HG03159 (cell line): ENCODE measurements at regions not wholly inside any gene's neighbourhood (a gene's known extent, or its start where the extent isn't known, plus 50 kb on each side); places are given as distances from the start of the nearest gene placed in this dataset.

ENCODE experiments used
- ATAC-seq: cut with Tn5 transposase; IDR thresholded peaks from one replicate; pipeline ENCODE4 v1.9.1; 2021; ENCODE audit warnings: mild to moderate bottlenecking, moderate library complexity; ENCODE audit not compliant: unreplicated experiment

GRCh38 chr14:82113007-82113406 is 579.4 kb upstream of the SEL1L start:
- no peak for ATAC-seq

GRCh38 chr14:82113710-82114109 is 580.1 kb upstream of the SEL1L start:
- no peak for ATAC-seq

- ATAC-seq: no peak
Measured at GRCh38 chr14:82116721-82117120, 583.1 kb upstream of the SEL1L start.

- ATAC-seq: no peak
Measured at GRCh38 chr14:82122655-82123054, 589.0 kb upstream of the SEL1L start.

GRCh38 chr14:82124511-82124910 is 590.9 kb upstream of the SEL1L start:
- no peak for ATAC-seq

GRCh38 chr14:82126006-82126405 is 592.4 kb upstream of the SEL1L start:
- ATAC-seq: no peak

GRCh38 chr14:82134411-82134810 is 600.8 kb upstream of the SEL1L start:
- no peak for ATAC-seq

- ATAC-seq: no peak
Measured at GRCh38 chr14:82138431-82138830, 604.8 kb upstream of the SEL1L start.

GRCh38 chr14:82146846-82147245 is 613.2 kb upstream of the SEL1L start:
- no peak for ATAC-seq

GRCh38 chr14:82153689-82154088 is 620.0 kb upstream of the SEL1L start:
- ATAC-seq: no peak

- no peak for ATAC-seq
Measured at GRCh38 chr14:82159624-82160023, 626.0 kb upstream of the SEL1L start.

- ATAC-seq: no peak
Measured at GRCh38 chr14:82180139-82180538, 646.5 kb upstream of the SEL1L start.

GRCh38 chr14:82182646-82183045 is 649.0 kb upstream of the SEL1L start:
- no peak for ATAC-seq

- no peak for ATAC-seq
Measured at GRCh38 chr14:82190742-82191141, 657.1 kb upstream of the SEL1L start.

GRCh38 chr14:82192387-82192786 is 658.7 kb upstream of the SEL1L start:
- ATAC-seq: no peak

GRCh38 chr14:82223276-82223675 is 689.6 kb upstream of the SEL1L start:
- ATAC-seq: no peak

GRCh38 chr14:82224610-82225009 is 691.0 kb upstream of the SEL1L start:
- no peak for ATAC-seq

- ATAC-seq: no peak
Measured at GRCh38 chr14:82230748-82231147, 697.1 kb upstream of the SEL1L start.

- ATAC-seq: no peak
Measured at GRCh38 chr14:82238649-82239048, 705.0 kb upstream of the SEL1L start.

- ATAC-seq: no peak
Measured at GRCh38 chr14:82239223-82239622, 705.6 kb upstream of the SEL1L start.

GRCh38 chr14:82244791-82245190 is 711.1 kb upstream of the SEL1L start:
- ATAC-seq: no peak

GRCh38 chr14:82251494-82251893 is 717.8 kb upstream of the SEL1L start:
- ATAC-seq: no peak

GRCh38 chr14:82270286-82270685 is 736.6 kb upstream of the SEL1L start:
- ATAC-seq: no peak

GRCh38 chr14:82298811-82299210 is 765.2 kb upstream of the SEL1L start:
- no peak for ATAC-seq
